ENCODE measurements at regions not wholly inside any gene's neighbourhood (a gene's known extent, or its start where the extent isn't known, plus 50 kb on each side); places are given as distances from the start of the nearest gene placed in this dataset.

DNA sequence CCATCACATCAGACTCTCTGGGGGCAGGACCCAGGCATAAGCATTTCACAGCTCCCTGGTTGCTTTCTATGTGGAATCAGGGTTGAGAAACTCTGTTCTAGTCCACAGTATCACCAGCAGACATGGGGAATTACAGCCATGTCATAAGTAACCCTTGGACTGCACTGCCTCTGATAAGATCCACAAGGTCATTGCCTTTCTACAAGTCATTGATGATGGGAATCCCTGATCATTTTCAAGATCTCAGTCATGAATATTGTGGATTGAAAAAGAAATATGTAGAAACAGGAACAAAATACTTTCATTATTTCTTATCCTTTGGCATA is 304.1 kb downstream of the KLF6 start:
- DNase-seq (ENCODE audit: low read depth) = no peak

DNA sequence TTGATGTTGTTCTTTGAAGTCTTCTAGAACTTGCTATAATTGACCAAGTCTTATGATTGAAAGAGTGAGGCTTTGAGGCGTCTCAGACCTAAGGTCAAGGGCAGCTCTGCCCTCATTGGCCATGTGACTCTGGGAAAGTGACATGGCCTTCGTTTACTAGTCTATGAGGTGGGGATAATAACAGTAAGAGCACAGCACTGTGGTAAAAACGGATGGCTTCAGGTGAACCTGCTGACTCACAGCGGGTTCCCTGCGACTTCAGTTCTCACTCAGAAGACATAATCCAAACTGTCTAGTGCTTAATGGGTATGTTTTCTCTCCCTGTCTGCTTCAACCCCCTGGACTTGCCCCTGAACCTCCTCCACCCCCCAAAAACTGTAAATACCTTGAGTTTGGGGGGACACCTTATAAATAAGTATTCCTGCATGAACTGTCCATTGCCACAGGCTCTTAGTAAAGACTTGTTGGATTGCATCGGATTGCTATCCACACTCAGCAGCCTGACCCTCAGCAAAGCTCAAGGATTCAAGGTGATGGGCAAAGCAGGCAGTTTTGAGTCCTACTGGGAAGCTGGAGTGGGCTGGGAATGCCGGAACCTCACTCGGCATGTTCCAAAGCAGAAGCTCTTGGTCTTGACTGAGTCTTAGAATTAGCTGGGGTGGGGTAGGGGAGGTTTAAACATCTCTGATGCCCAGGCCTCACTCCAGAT is 304.6 kb downstream of the KLF6 start:
- DNase-seq (ENCODE audit: low read depth) = no peak

DNA sequence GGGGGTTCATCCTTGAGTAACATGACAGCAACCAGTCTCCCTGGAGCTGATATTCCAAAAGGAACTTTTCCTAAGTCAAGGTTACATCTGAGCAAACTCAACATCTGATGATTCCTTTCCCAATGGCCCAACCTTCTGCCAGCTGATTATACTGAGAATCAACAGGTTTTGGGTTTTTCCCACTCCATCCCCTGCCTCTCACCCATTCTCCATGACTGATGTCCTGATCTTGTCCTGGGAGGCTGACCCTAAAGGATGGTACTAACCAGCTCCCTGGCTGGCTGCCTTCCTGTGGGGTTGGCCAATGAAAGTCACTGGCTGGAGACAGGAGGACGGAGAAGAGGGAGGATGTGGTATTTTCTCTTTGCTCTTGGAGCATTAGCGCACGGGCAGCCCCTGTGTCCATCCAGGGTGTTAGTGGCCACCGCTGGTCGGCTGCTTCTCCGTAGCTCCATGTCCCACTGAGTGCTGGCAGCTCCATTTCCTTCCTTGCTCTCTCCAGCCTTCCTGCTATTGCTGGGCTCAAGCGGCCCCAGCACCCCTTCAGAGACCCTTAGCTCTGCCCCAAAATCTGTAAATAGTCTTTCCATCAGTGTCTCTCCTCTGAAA is 306.2 kb upstream of the PITRM1 start:
- DNase-seq (ENCODE audit: low read depth) = no peak

- no peak for DNase-seq (ENCODE audit: low read depth)
Observed at GRCh38 chr10:3478153-3478552, 305.6 kb upstream of the PITRM1 start.

DNA sequence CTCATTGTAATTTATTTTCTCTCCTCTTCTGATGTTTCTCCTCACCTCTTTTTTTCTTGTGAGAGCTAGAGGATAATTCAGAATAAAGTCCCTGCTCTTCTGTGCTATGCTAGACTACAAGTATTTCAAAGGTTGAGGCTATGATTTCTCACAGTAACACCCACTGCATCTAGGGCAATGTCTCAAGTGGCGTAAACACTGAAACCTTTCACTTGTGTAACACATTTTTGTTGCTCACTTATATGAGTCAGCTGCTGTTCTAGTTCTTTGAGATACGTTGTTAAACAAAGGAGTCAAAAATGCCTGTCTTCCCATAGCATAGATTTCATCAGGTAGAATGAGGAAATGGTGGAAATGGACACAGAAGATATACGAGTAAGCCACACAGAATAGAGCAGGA is 305.1 kb upstream of the PITRM1 start:
- DNase-seq (ENCODE audit: low read depth) = no peak

DNA sequence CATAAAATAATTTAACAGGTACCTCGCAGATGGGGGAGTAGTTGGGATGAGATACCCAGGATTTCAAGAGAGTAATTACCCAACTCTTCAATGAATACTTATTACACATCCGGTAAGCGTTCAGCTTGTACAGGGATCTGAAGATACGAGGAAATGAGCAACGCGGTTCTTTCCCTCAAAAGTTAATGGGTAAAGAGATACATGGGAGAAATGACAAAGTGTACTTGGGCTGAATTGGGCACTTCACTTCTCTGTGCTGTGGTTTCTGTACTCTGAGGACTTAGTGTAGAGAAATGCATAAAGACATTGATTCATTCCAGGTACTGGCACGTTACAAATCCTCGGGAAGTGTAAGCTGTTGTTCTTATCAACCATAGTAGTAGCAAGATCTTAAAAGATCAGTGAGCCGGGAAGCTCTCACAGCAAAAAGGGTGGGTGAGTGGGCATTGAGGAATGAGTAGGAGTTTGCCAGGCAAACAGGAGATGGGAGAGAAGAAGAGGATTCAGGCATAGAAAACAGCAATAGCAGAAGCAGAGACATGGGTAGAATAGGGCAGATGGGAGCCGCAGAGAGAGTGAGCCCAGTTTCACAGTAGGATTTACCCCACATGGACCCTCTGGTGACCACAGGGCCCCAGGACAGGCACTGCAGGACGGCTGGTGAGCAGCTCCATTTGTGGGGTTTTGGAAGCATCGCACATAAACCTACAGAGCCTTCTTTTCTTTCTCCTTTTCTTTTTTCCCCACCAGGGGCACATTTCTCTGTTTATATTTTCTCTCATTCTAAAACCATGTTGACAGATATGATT is 304.3 kb upstream of the PITRM1 start:
- DNase-seq (ENCODE audit: low read depth) = no peak

DNA sequence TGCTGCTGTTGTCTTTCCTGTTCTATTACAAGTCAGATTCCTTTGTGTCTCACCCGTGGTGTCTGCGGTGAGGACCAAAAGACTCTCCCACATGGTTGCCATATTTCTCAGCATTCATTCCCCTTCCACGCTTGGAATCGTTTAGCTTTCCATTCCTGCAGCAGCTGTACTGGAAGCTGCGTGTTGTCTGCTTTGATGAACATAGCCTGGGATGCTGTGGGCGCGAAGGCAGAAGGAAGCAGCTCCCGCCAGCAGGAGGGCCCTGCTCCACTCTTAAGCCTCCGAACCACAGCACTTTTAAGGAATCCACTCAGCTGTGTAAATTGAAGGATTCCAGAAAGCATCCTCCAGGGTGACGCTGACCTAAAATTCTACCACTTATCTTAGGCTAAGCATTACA is 303.6 kb upstream of the PITRM1 start:
- DNase-seq (ENCODE audit: low read depth) = no peak

- DNase-seq (ENCODE audit: low read depth) = no peak
Observed at GRCh38 chr10:3475367-3475766, 302.8 kb upstream of the PITRM1 start.

DNA sequence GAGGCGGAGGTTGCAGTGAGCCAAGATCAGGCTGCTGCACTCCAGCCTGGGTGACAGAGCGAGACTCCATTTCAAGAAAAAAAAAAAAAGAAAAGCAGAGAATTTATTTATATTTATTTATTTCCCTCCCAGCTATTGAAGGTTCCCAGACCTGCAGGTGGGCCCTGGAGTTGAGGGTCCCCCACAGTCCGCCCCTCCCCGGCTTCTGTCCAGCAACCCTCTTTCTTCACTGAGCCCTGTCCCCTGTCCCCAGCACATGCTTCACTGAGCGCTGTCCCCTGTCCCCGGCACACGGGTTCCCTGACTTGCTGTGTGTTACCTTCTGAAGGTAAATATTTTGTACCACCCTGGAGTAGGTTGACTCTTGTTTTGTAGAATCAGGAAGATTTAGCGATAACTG is 301.7 kb upstream of the PITRM1 start:
- no peak for DNase-seq (ENCODE audit: low read depth)

- DNase-seq (ENCODE audit: low read depth) = no peak
Observed at GRCh38 chr10:3473271-3473670, 300.7 kb upstream of the PITRM1 start.

DNA sequence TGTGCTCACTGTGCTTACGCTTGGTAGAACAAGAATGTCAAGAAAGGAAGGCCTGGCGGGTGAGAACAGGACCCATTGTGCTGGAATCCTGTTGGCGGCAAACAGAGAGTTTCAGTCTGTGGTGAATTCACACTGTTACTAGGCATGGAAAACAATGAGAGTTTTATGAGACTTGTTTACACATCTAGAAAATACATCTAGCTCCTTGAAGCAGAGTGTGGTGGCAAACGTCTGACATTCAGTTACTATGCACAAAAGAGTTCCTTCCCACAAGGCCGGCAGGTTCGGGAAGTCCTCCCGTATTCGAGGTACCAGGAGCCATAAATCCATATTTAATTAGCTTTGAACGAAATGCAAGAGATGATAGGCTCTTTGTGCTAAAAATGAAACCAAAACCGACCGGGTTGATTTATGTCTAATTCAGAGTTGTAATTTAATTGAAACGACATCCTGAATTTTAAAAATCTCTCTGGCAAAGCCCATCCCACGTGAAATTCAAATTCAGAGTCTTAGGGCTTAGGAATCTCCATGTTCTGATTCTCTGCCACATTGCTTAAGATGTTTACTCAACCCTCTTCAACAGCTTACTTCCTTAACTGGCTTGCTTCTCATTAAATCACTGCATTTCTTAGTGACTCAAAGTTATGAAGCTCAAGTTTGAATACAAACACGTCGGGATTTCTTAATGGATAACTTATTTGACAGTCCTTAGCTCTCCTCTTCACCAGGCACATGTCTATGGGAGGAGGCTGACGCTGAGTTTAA is 299.9 kb upstream of the PITRM1 start:
- no peak for DNase-seq (ENCODE audit: low read depth)

GRCh38 chr10:3471927-3472286 is 299.3 kb upstream of the PITRM1 start:
- DNase-seq (ENCODE audit: low read depth) = no peak

DNA sequence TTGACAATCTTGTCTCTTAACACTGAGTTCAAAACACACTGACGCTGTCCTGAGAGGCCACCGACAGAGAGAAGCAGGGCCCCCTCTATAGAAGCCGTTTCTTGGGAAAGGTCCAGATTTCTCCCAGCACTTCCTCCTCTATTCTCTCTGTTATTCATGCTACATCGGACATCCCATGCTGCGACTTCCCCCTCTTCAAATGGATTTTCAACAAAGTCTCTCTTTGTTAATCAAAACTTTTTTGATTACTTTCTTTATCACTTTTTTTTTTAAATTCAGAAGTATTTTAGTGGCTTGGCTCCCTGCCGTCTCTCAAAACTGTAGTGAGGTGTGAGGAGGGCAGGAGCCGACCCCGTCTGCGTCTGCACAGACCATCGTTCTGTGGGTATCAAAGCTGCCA is 298.9 kb upstream of the PITRM1 start:
- DNase-seq (ENCODE audit: low read depth) = no peak

DNA sequence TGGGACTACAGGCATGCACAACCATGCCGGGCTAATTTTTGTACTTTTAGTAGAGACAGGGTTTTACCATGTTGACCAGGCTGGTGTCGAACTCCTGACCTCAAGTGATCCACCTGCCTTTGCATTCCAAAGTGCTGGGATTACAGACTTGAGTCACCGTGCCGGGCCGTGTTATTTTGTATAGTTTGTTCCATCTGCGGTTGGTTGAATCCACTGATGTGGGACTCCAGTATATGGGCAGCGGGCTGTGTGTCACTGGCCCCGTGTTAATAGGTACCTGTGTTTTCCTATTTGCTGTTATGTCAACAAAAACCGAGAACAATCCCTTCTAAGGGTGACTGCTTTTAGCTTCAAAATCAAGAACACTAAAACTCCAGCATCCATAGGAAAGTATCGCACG is 297.6 kb upstream of the PITRM1 start:
- no peak for DNase-seq (ENCODE audit: low read depth)

DNA sequence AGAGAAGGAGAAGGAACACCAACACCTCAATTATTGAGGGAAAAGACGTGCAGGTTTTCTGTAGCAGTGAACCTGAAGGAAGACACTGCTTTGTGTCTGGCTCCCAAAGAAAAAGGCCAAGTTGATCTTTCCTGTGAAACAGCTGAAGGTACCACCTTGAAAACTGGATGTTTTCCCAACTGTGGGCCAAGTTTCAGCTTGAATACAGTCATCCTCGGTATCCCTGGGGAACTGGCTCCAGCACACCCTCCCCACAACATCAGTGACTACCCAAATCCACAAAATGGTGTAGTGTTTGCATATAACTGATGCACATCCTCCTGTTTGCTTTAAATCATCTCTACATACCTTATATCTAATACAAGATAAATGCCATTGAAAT is 297.0 kb upstream of the PITRM1 start:
- DNase-seq (ENCODE audit: low read depth) = no peak

DNA sequence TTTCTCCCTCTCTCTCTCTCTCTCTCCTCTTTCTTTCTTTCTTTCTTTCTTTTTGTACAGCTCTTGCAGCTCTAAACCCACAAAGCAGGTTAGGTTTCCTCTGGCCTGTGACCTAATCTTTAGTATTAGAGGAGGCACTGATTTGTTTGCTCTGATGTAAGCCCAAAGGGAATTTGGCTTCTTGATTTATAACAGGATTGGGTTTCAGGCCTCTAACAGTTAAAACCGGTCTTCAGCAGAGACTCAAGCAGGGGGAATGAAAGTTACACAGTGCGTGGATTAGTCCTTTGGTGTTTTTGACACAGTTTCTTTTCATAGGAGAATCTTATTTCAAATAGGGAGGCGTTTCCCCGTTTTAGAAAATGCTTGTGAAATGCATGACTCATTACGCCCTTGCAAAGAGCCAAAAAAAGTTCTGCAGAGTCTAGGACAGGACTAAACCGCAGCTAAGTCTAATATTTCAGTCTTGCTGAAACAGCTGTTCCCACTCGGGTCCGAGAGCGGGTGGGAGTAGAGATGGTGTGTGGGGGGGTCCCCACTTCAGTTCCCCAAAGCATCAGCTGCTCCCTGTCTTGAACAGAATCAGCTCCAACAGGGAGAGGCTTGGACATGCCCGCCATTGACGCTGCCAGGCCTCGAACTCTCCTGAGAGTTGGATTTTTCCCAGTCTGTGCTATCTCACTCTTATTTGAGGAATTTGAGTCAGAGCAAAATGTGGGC is 296.5 kb upstream of the PITRM1 start:
- peak; percentile 63 for DNase-seq (ENCODE audit: low read depth)

DNA sequence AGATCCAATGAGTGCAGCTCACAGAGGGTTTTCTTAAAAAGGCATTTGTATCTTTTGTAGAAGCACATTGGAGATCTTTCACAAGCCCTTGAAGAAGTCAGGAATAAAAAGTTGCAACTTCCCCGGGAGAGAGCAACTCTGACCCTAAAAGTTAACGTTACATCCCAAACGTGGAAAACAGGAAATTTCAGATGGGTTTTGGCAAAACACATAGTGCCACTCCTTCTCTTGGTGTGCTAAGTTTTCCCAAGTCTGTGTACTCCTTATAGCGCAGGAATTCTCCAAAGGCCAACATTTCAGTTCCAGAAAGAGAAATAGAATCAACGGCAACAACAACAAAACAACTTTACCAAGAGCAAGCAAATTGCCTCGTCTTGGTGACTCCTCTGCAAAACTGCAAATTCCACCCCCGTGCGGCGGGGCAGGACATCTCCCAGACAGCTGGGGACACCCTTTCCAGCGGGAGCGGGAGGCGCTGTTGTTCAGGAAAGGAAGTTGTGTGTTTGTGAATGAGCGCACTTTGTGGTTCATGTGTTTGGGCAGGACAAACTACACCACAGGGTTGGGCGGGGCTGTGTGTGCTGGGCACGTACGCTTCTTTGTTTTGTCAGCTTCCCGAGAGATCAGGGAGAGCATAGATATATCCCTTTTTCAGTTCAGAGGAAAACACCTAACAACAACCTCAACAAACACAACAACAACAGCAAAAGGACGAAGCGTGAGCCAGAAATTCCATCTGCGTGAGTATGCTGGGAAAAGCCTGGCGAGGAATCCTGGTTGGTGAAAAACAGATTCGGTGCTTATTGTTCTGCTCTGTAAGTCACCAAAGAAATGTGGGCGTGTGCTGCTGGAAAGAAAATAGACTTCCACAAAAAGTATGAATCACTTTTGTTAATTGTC is 294.7 kb upstream of the PITRM1 start:
- peak; percentile 68 for DNase-seq (ENCODE audit: low read depth)

DNA sequence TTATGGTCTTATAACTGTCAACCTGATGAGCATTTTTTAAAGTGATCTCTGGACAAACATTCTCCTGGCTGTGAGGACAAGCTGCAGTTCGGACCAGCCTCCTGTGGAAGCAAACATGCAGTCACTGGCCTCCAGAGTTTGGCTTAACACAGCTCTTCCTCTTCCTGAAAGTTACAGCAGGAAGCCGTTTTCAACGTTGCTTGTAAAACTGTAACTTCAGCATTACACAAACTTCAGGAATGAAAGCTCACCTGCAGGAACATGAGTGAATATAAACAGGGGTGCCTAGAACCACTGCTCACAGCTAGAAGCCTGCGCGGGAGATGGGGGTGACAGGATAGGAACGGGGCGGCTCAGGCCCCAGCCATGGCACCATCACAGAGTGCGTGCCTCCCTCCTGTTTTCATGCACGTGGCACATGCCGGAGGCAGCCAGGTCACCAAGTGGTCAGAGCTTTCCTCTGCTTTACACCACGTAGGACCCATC is 292.9 kb upstream of the PITRM1 start:
- no peak for DNase-seq (ENCODE audit: low read depth)

- no peak for DNase-seq (ENCODE audit: low read depth)
Observed at GRCh38 chr10:3464760-3465405, 292.3 kb upstream of the PITRM1 start.

GRCh38 chr10:3460420-3461128 is 288.0 kb upstream of the PITRM1 start:
- DNase-seq (ENCODE audit: low read depth) = no peak
